IMR-90 (cell line): ENCODE measurements at regions not wholly inside any gene's neighbourhood (a gene's known extent, or its start where the extent isn't known, plus 50 kb on each side); places are given as distances from the start of the nearest gene placed in this dataset.

Experiments
- ATAC-seq: fragments of 200-7000 bp; cut with Tn5 transposase; 2 replicates; pipeline ENCODE4 v1.9.1; 2020; ENCODE audit warnings: low read depth, mild to moderate bottlenecking, moderate library complexity
- BruUV-seq: library from RNA; stranded (reverse); fragments of 400-500 nt; replicated peaks from 2 replicates; lab custom pipeline; 2021; lab: Mats Ljungman, UMichigan
- CTCF ChIA-PET: fragments of 300-600 bp; formaldehyde crosslinking; extraction: SDS; loops from one replicate; lab custom pipeline; 2021; ENCODE audit warnings: antibody characterized with exemption; lab: Yijun Ruan, JAX
- POLR2A ChIA-PET: fragments of 300-600 bp; sonication (Branson Sonifier 250); formaldehyde crosslinking; loops from one replicate; lab custom pipeline; 2022; ENCODE audit warnings: antibody characterized with exemption; ENCODE audit not compliant: unreplicated experiment; lab: Charles Lee
- DNase-seq: peaks from one replicate; pipeline ENCODE4 v3.0.0; 2013
- H2AFZ ChIP-seq: replicated peaks from 2 replicates; pipeline ENCODE3; 2013; ENCODE audit warnings: low read length, mild to moderate bottlenecking; ENCODE audit not compliant: poor library complexity
- H2AK5ac ChIP-seq: 2 replicates; pipeline ENCODE4 v1.6.1; 2013; ENCODE audit warnings: low read depth, low read length, inconsistent platforms
- H2AK9ac ChIP-seq: replicated peaks from 2 replicates; pipeline ENCODE3; 2013; ENCODE audit warnings: mild to moderate bottlenecking, low read depth, low read length, moderate library complexity; ENCODE audit not compliant: poor library complexity
- H2BK120ac ChIP-seq: 2 replicates; pipeline ENCODE4 v1.6.1; 2013; ENCODE audit warnings: low read depth, low read length, inconsistent platforms
- H2BK15ac ChIP-seq: 3 replicates; pipeline ENCODE4 v1.6.1; 2013; ENCODE audit warnings: low read depth, low read length, inconsistent platforms
- H2BK20ac ChIP-seq: 2 replicates; pipeline ENCODE4 v1.6.1; 2013; ENCODE audit warnings: low read depth, mild to moderate bottlenecking, inconsistent platforms, low read length, moderate library complexity
- H2BK5ac ChIP-seq: 2 replicates; pipeline ENCODE4 v1.6.1; 2013; ENCODE audit warnings: mild to moderate bottlenecking, low read depth, low read length, inconsistent platforms; ENCODE audit not compliant: poor library complexity, severe bottlenecking
- H3K14ac ChIP-seq: replicated peaks from 2 replicates; pipeline ENCODE4 v1.6.1; 2013; ENCODE audit warnings: low read depth, low read length, inconsistent platforms
- H3K18ac ChIP-seq: 2 replicates; pipeline ENCODE4 v1.6.1; 2013; ENCODE audit warnings: low read depth, low read length, control low read depth
- H3K23ac ChIP-seq: 2 replicates; pipeline ENCODE4 v1.6.1; 2013; ENCODE audit warnings: low read depth, low read length, inconsistent platforms
- H3K27ac ChIP-seq: 2 replicates; pipeline ENCODE4 v1.5.1; 2013; ENCODE audit warnings: mild to moderate bottlenecking, control low read depth, low read length; ENCODE audit not compliant: insufficient read depth
- H3K27me3 ChIP-seq: 2 replicates; pipeline ENCODE4 v1.6.1; 2013; ENCODE audit warnings: low read length; ENCODE audit not compliant: control insufficient read depth, insufficient read depth
- H3K36me3 ChIP-seq: 2 replicates; pipeline ENCODE4 v1.6.1; 2013; ENCODE audit warnings: low read length, mixed read lengths; ENCODE audit not compliant: control insufficient read depth, insufficient read depth
- H3K4ac ChIP-seq: 2 replicates; pipeline ENCODE4 v1.6.1; 2013; ENCODE audit warnings: low read depth, low read length, inconsistent platforms
- H3K4me1 ChIP-seq: 2 replicates; pipeline ENCODE4 v1.6.1; 2013; ENCODE audit warnings: low read length, mixed read lengths; ENCODE audit not compliant: control insufficient read depth, insufficient read depth
- H3K4me2 ChIP-seq: 2 replicates; pipeline ENCODE4 v1.6.1; 2013; ENCODE audit warnings: low read depth, mild to moderate bottlenecking, control low read depth, low read length, moderate library complexity
- H3K4me3 ChIP-seq: 2 replicates; pipeline ENCODE4 v1.5.1; 2013; ENCODE audit warnings: low read depth, mild to moderate bottlenecking, control low read depth, low read length, moderate library complexity; ENCODE audit not compliant: insufficient read depth
- H3K56ac ChIP-seq: 2 replicates; pipeline ENCODE4 v1.6.1; 2013; ENCODE audit warnings: low read length, inconsistent platforms; ENCODE audit not compliant: insufficient read depth; ENCODE audit errors: extremely low read depth
- H3K79me1 ChIP-seq, 2 experiments: 2 replicates each; pipeline ENCODE4 v1.6.1; 2013; ENCODE audit warnings: low read length in 2 of 2, inconsistent platforms in 1 of 2, low read depth in 1 of 2
- H3K9ac ChIP-seq: 2 replicates; pipeline ENCODE4 v1.6.1; 2013; ENCODE audit warnings: low read depth, low read length, control low read depth
- H3K9me1 ChIP-seq: 2 replicates; pipeline ENCODE4 v1.6.1; 2013; ENCODE audit warnings: low read length, inconsistent platforms; ENCODE audit not compliant: insufficient read depth
- H3K9me3 ChIP-seq: 2 replicates; pipeline ENCODE4 v1.6.1; 2013; ENCODE audit warnings: low read length; ENCODE audit not compliant: control insufficient read depth, insufficient read depth
- H4K20me1 ChIP-seq: 2 replicates; pipeline ENCODE4 v1.6.1; 2013; ENCODE audit warnings: low read length, inconsistent platforms; ENCODE audit not compliant: insufficient read depth
- H4K5ac ChIP-seq: 2 replicates; pipeline ENCODE4 v1.6.1; 2013; ENCODE audit warnings: mild to moderate bottlenecking, low read depth, low read length, control low read depth
- H4K8ac ChIP-seq, 2 experiments: 2 replicates each; pipeline ENCODE4 v1.6.1; 2013; ENCODE audit warnings: low read depth in 2 of 2, low read length in 2 of 2, control low read depth in 1 of 2, inconsistent platforms in 1 of 2
- H4K91ac ChIP-seq: 2 replicates; pipeline ENCODE4 v1.6.1; 2013; ENCODE audit warnings: low read depth, low read length, inconsistent platforms; ENCODE audit not compliant: insufficient read depth
- BHLHE40 ChIP-seq: fragments of 150-350 bp; IDR thresholded peaks from 2 replicates; pipeline ENCODE4 v1.6.1; 2016; ENCODE audit warnings: mild to moderate bottlenecking, low read depth, low read length
- CEBPB ChIP-seq: IDR thresholded peaks from 2 replicates; pipeline ENCODE4 v1.6.1; 2012; ENCODE audit warnings: low read depth, low read length, improper control_type of control experiment
- CHD1 ChIP-seq: IDR thresholded peaks from 2 replicates; pipeline ENCODE4 v1.6.1; 2012; ENCODE audit warnings: low read depth, low read length, improper control_type of control experiment
- ELK1 ChIP-seq: fragments of 150-350 bp; IDR thresholded peaks from 2 replicates; pipeline ENCODE4 v1.6.1; 2016; ENCODE audit warnings: low read depth, mild to moderate bottlenecking, low read length, moderate library complexity, borderline replicate concordance
- FOS ChIP-seq: fragments of 150-350 bp; IDR thresholded peaks from 2 replicates; pipeline ENCODE4 v1.6.1; 2016; ENCODE audit warnings: low read depth, low read length
- MAFK ChIP-seq: IDR thresholded peaks from 2 replicates; pipeline ENCODE4 v1.6.1; 2012; ENCODE audit warnings: low read depth, low read length, improper control_type of control experiment
- MAZ ChIP-seq: IDR thresholded peaks from 2 replicates; pipeline ENCODE4 v1.6.1; 2012; ENCODE audit warnings: low read depth, mild to moderate bottlenecking, low read length, improper control_type of control experiment, moderate library complexity, borderline replicate concordance
- MXI1 ChIP-seq: IDR thresholded peaks from 2 replicates; pipeline ENCODE4 v1.6.1; 2012; ENCODE audit warnings: low read depth, mild to moderate bottlenecking, low read length, moderate library complexity, borderline replicate concordance
- NFE2L2 ChIP-seq: fragments of 150-350 bp; IDR thresholded peaks from 2 replicates; pipeline ENCODE4 v1.6.1; 2016; ENCODE audit warnings: low read depth, mild to moderate bottlenecking, low read length
- POLR2A ChIP-seq: IDR thresholded peaks from 2 replicates; pipeline ENCODE4 v1.6.1; 2012; ENCODE audit warnings: mild to moderate bottlenecking, low read depth, low read length
- RAD21 ChIP-seq: IDR thresholded peaks from 2 replicates; pipeline ENCODE4 v1.6.1; 2012; ENCODE audit warnings: low read length, improper control_type of control experiment
- RCOR1 ChIP-seq: IDR thresholded peaks from 2 replicates; pipeline ENCODE4 v1.6.1; 2012; ENCODE audit warnings: mild to moderate bottlenecking, low read length, improper control_type of control experiment; ENCODE audit not compliant: insufficient replicate concordance
- RFX5 ChIP-seq: IDR thresholded peaks from 2 replicates; pipeline ENCODE4 v1.8.0; 2012; ENCODE audit warnings: low read depth, mild to moderate bottlenecking, low read length, moderate library complexity
- SMC3 ChIP-seq: fragments of 150-350 bp; IDR thresholded peaks from 2 replicates; pipeline ENCODE4 v1.6.1; 2016; ENCODE audit warnings: low read depth, mild to moderate bottlenecking, antibody characterized with exemption, low read length, moderate library complexity
- dilution Hi-C: fragments of 300-500 bp; cut with HindIII; formaldehyde crosslinking; loops from one replicate; pipeline ENCODE4 v1.14.3; 2018; ENCODE audit warnings: low sequenced_read_pairs; ENCODE audit not compliant: unreplicated experiment
- in situ Hi-C: fragments of 300-500 bp; cut with MboI; formaldehyde crosslinking; loops from 3 replicates; pipeline ENCODE4 v1.14.3; 2019; ENCODE audit warnings: low sequenced_read_pairs, inconsistent platforms, mixed read lengths
- intact Hi-C: fragments of 100-400 bp; cut with micrococcal nuclease; formaldehyde crosslinking; loops from 2 replicates; pipeline ENCODE4 v1.10.0; 2022

- peak overlapping the region; percentile 84; the same call in 1 of the 2 replicates for H3K56ac ChIP-seq
- in situ Hi-C loops (no loop called here), intact Hi-C loops (no loop called here), dilution Hi-C loops (no loop called here)
- no peak overlapping the region for H2AK9ac ChIP-seq
- peak overlapping the region; percentile 54; the same call in 1 of the 2 replicates for H2AK5ac ChIP-seq
- peak overlapping the region; percentile 98 for H2BK20ac ChIP-seq
- H3K4me3 ChIP-seq: no peak overlapping the region
- peak overlapping the region; percentile 92 for H4K91ac ChIP-seq
- H3K27ac ChIP-seq: peak overlapping the region; percentile 99
- H3K4me2 ChIP-seq: peak overlapping the region; percentile 94
- H3K9me3 ChIP-seq: no peaks in the 10 kb centered on the region
- POLR2A ChIA-PET: no interaction called here
- peak overlapping the region; percentile 59 to 87 for H4K8ac ChIP-seq
- H3K27me3 ChIP-seq: no peaks in the 10 kb centered on the region
- TF ChIP-seq CHD1: no peak
- TF ChIP-seq CEBPB: peak; percentile 37; the same call in 1 of the 2 replicates
- TF ChIP-seq RAD21: no peak
- no peak for TF ChIP-seq RCOR1
- no peak for TF ChIP-seq SMC3
- no peak for TF ChIP-seq RFX5
- TF ChIP-seq MAFK: no peak
- no peak for TF ChIP-seq POLR2A
- TF ChIP-seq FOS: peak; percentile 94
- TF ChIP-seq NFE2L2: no peak
- TF ChIP-seq ELK1: no peak
- TF ChIP-seq MXI1: no peak
- peak; percentile 41; the same call in 1 of the 2 replicates for TF ChIP-seq BHLHE40
- no peak for TF ChIP-seq MAZ
- peak overlapping the region; percentile 71; the same call in 1 of the 3 replicates for H2BK15ac ChIP-seq
- DNase-seq (peak; percentile 94), ATAC-seq (peak; percentile 92)
- H3K18ac ChIP-seq: peak overlapping the region; percentile 99; the same call in 1 of the 2 replicates
- no peaks in the 10 kb centered on the region for H3K79me1 ChIP-seq
- H2BK120ac ChIP-seq: peak overlapping the region; percentile 98
- H4K20me1 ChIP-seq: no peaks in the 10 kb centered on the region
- BruUV-seq: no TSS peak
- peak overlapping the region; percentile 100; the same call in 1 of the 2 replicates for H4K5ac ChIP-seq
- H3K9me1 ChIP-seq: peaks cover 3% of the 10 kb centered on the region; the same call in 1 of the 2 replicates
- CTCF ChIA-PET: interaction anchor here (0.5 to 1.3 kb wide), 2 partner anchors 29 to 211 kb away, joined by 3 read pairs; no protein-coding TSS in a partner anchor
- peak overlapping the region; percentile 90 for H3K14ac ChIP-seq
- no peak overlapping the region for H2AFZ ChIP-seq
- peak overlapping the region; percentile 96 for H2BK5ac ChIP-seq
- peak overlapping the region; percentile 94; the same call in 1 of the 2 replicates for H3K23ac ChIP-seq
- H3K36me3 ChIP-seq: no peaks in the 10 kb centered on the region
- H3K4ac ChIP-seq: peak overlapping the region; percentile 91; the same call in 1 of the 2 replicates
- peaks cover 8% of the 10 kb centered on the region for H3K4me1 ChIP-seq
- no peak overlapping the region for H3K9ac ChIP-seq
Observed at GRCh38 chr16:72291531-72291981, 119.6 kb upstream of the PMFBP1 start.
